HCT116 (cell line): ENCODE measurements at regions not wholly inside any gene's neighbourhood (a gene's known extent, or its start where the extent isn't known, plus 50 kb on each side); places are given as distances from the start of the nearest gene placed in this dataset.

ENCODE experiments used
- ATAC-seq: fragments of 200-7000 bp; cut with Tn5 transposase; 2 replicates; pipeline ENCODE4 v1.9.1; 2020; ENCODE audit warnings: mild to moderate bottlenecking, moderate library complexity
- BruUV-seq: library from RNA; stranded (reverse); fragments of 400-500 nt; replicated peaks from 2 replicates; lab custom pipeline; 2021; lab: Mats Ljungman, UMichigan
- CTCF ChIA-PET: fragments of 300-600 bp; sonication (Branson Sonifier 250); formaldehyde crosslinking; loops from one replicate; lab custom pipeline; 2021; ENCODE audit warnings: antibody characterized with exemption; lab: Charles Lee
- POLR2A ChIA-PET: fragments of 300-600, 350-600 bp; sonication (Branson Sonifier 250); formaldehyde crosslinking; loops from one replicate; lab custom pipeline; 2021; ENCODE audit warnings: antibody characterized with exemption; lab: Charles Lee
- RAD21 ChIA-PET, 2 experiments: fragments of 300-600 bp; sonication (Branson Sonifier 250); formaldehyde crosslinking; loops; one replicate each; lab custom pipeline; 2023; ENCODE audit warnings: low total read pairs in 2 of 2; ENCODE audit not compliant: uncharacterized antibody in 2 of 2, unreplicated experiment in 2 of 2, low non-redundant PET in 1 of 2; lab: Charles Lee
- DNase-seq: peaks from one replicate; pipeline ENCODE4 v3.0.0-alpha.2; 2010; ENCODE audit warnings: low read depth, low spot score
- H2AFZ ChIP-seq: fragments of 200-600 bp; shearing (Covaris generic), sonication (generic); 2 replicates; pipeline ENCODE4 v1.6.1; 2017; ENCODE audit warnings: low read depth, mixed run types, mixed read lengths, antibody characterized with exemption, low read length; ENCODE audit not compliant: poor library complexity, severe bottlenecking
- H3K27ac ChIP-seq: 2 replicates; pipeline ENCODE4 v1.5.1; 2012; ENCODE audit warnings: low read depth, low read length
- H3K27me3 ChIP-seq: fragments of 200-600 bp; sonication (generic); 2 replicates; pipeline ENCODE4 v1.6.1; 2016; ENCODE audit warnings: mixed run types, low read length, mixed read lengths; ENCODE audit not compliant: insufficient read depth
- H3K36me3 ChIP-seq, 2 experiments: fragments of 200-500 bp in 1 of 2; fragments of 200-600 bp in 1 of 2; sonication (Bioruptor generic) in 1 of 2; sonication (generic) in 1 of 2; 2 replicates each; pipeline versions ENCODE4 v1.5.1 to v1.6.1; 2014 to 2016; ENCODE audit warnings: low read length in 2 of 2, inconsistent platforms in 1 of 2, mixed read lengths in 1 of 2, mixed run types in 1 of 2; ENCODE audit not compliant: insufficient read depth in 2 of 2, control insufficient read depth in 1 of 2
- H3K4me1 ChIP-seq, 2 experiments: fragments of 200-600 bp in 1 of 2; sonication (generic) in 1 of 2; 2 replicates each; pipeline versions ENCODE4 v1.5.1 to v1.6.1; 2012 to 2017; ENCODE audit warnings: low read length in 2 of 2, inconsistent platforms in 1 of 2, mild to moderate bottlenecking in 1 of 2, mixed read lengths in 1 of 2, mixed run types in 1 of 2, moderate library complexity in 1 of 2; ENCODE audit not compliant: insufficient read depth in 2 of 2, control insufficient read depth in 1 of 2
- H3K4me2 ChIP-seq: fragments of 200-600 bp; sonication (generic); 2 replicates; pipeline ENCODE4 v1.6.1; 2017; ENCODE audit warnings: mixed run types, low read length, mixed read lengths
- H3K4me3 ChIP-seq, 2 experiments: fragments of 200-600 bp in 1 of 2; sonication (generic) in 1 of 2; replicated peaks in 1 of 2; 2 replicates each; pipeline ENCODE4 v1.5.1; 2011 to 2016; ENCODE audit warnings: low read length in 2 of 2, control low read depth in 1 of 2, low read depth in 1 of 2, mild to moderate bottlenecking in 1 of 2, mixed read lengths in 1 of 2, mixed run types in 1 of 2
- H3K79me2 ChIP-seq: fragments of 200-600 bp; sonication (generic); 2 replicates; pipeline ENCODE4 v1.6.1; 2017; ENCODE audit warnings: mild to moderate bottlenecking, mixed run types, low read length, moderate library complexity, mixed read lengths; ENCODE audit not compliant: insufficient read depth
- H3K9ac ChIP-seq: fragments of 200-600 bp; sonication (generic); 2 replicates; pipeline ENCODE4 v1.6.1; 2016; ENCODE audit warnings: low read length, mixed read lengths
- H3K9me2 ChIP-seq: fragments of 200-600 bp; sonication (generic), shearing (Covaris generic); 2 replicates; pipeline ENCODE4 v1.6.1; 2017; ENCODE audit warnings: mixed run types, mild to moderate bottlenecking, moderate library complexity; ENCODE audit not compliant: insufficient read depth
- H3K9me3 ChIP-seq, 2 experiments: fragments of 200-500 bp in 1 of 2; fragments of 200-600 bp in 1 of 2; sonication (Bioruptor generic) in 1 of 2; sonication (generic) in 1 of 2; 2 replicates each; pipeline ENCODE4 v1.6.1; 2014 to 2017; ENCODE audit warnings: low read length in 2 of 2, mixed read lengths in 2 of 2, inconsistent platforms in 1 of 2, low read depth in 1 of 2, mild to moderate bottlenecking in 1 of 2, mixed run types in 1 of 2, moderate library complexity in 1 of 2; ENCODE audit not compliant: control insufficient read depth in 1 of 2, insufficient read depth in 1 of 2
- H4K20me1 ChIP-seq: fragments of 200-600 bp; sonication (generic), shearing (Covaris generic); 2 replicates; pipeline ENCODE4 v1.6.1; 2017; ENCODE audit warnings: mixed run types, mild to moderate bottlenecking, moderate library complexity; ENCODE audit not compliant: insufficient read depth
- CBX3 ChIP-seq: IDR thresholded peaks from 2 replicates; pipeline ENCODE4 v1.6.1; 2012; ENCODE audit warnings: low read depth
- CEBPB ChIP-seq: IDR thresholded peaks from 2 replicates; pipeline ENCODE4 v1.6.1; 2012; ENCODE audit warnings: low read depth
- EGR1 ChIP-seq: IDR thresholded peaks from 2 replicates; pipeline ENCODE4 v1.6.1; 2012; ENCODE audit warnings: low read depth
- ELF1 ChIP-seq: IDR thresholded peaks from 2 replicates; pipeline ENCODE4 v1.6.1; 2012; ENCODE audit warnings: low read depth, borderline replicate concordance
- EZH2 ChIP-seq: fragments of 200-600 bp; sonication (generic); IDR thresholded peaks from 2 replicates; pipeline ENCODE4 v1.6.1; 2017; ENCODE audit warnings: antibody characterized with exemption, mixed run types
- FOSL1 ChIP-seq: IDR thresholded peaks from 2 replicates; pipeline ENCODE4 v1.6.1; 2012; ENCODE audit warnings: low read depth
- JUND ChIP-seq: IDR thresholded peaks from 2 replicates; pipeline ENCODE4 v1.6.1; 2012
- POLR2A ChIP-seq: IDR thresholded peaks from 2 replicates; pipeline ENCODE4 v1.7.0; 2011; ENCODE audit warnings: borderline replicate concordance; ENCODE audit not compliant: insufficient read depth, insufficient read length; ENCODE audit errors: extremely low read depth
- POLR2AphosphoS5 ChIP-seq: IDR thresholded peaks from 2 replicates; pipeline ENCODE4 v1.6.1; 2011; ENCODE audit warnings: mild to moderate bottlenecking, low read depth, low read length, moderate library complexity
- RAD21 ChIP-seq: IDR thresholded peaks from 2 replicates; pipeline ENCODE4 v1.6.1; 2012; ENCODE audit warnings: low read depth, mild to moderate bottlenecking
- SIN3A ChIP-seq: IDR thresholded peaks from 2 replicates; pipeline ENCODE4 v1.6.1; 2012; ENCODE audit warnings: low read depth
- SRF ChIP-seq: IDR thresholded peaks from 2 replicates; pipeline ENCODE4 v1.6.1; 2012; ENCODE audit warnings: low read depth
- TCF7L2 ChIP-seq: IDR thresholded peaks from 2 replicates; pipeline ENCODE4 v1.7.0; 2011; ENCODE audit warnings: borderline replicate concordance, inconsistent platforms; ENCODE audit not compliant: insufficient read depth, insufficient read length; ENCODE audit errors: extremely low read depth
- YY1 ChIP-seq: IDR thresholded peaks from 2 replicates; pipeline ENCODE4 v1.6.1; 2011; ENCODE audit warnings: low read length, low read depth, moderate library complexity, mild to moderate bottlenecking; ENCODE audit not compliant: insufficient replicate concordance; ENCODE audit errors: extremely low read depth
- ZNF274 ChIP-seq: fragments of 200-500 bp; sonication (Bioruptor generic); IDR thresholded peaks from 2 replicates; pipeline ENCODE4 v1.6.1; 2014; ENCODE audit warnings: mild to moderate bottlenecking, low read depth, low read length, inconsistent platforms
- intact Hi-C: fragments of 100-400 bp; cut with micrococcal nuclease; formaldehyde crosslinking; loops from 2 replicates; pipeline ENCODE4 v1.10.0; 2022
- TF ChIP-seq, protein P1 (sequence below): IDR thresholded peaks from 2 replicates; pipeline ENCODE4 v1.6.1; 2012
- TF ChIP-seq, protein P2 (sequence below), 3 experiments: fragments of 200-600 bp in 1 of 3; sonication (generic) in 1 of 3; IDR thresholded peaks in 2 of 3; conservative IDR thresholded peaks in 1 of 3; 2 replicates each; pipeline ENCODE4 v1.5.1; 2012 to 2017; ENCODE audit warnings: low read depth in 2 of 3, low read length in 2 of 3, antibody characterized with exemption in 1 of 3, borderline replicate concordance in 1 of 3, control low read depth in 1 of 3, mild to moderate bottlenecking in 1 of 3, mixed read lengths in 1 of 3, mixed run types in 1 of 3, moderate library complexity in 1 of 3; ENCODE audit not compliant: insufficient read depth in 1 of 3
- TF ChIP-seq, protein P3 (sequence below): IDR thresholded peaks from 2 replicates; pipeline ENCODE4 v1.6.1; 2012
- TF ChIP-seq, protein P4 (sequence below): IDR thresholded peaks from 2 replicates; pipeline ENCODE4 v1.6.1; 2011; ENCODE audit warnings: mild to moderate bottlenecking, low read length, moderate library complexity; ENCODE audit not compliant: insufficient replicate concordance; ENCODE audit errors: extremely low read depth
- TF ChIP-seq, protein P5 (sequence below): IDR thresholded peaks from 2 replicates; pipeline ENCODE4 v1.6.1; 2012; ENCODE audit warnings: low read depth

DNA sequence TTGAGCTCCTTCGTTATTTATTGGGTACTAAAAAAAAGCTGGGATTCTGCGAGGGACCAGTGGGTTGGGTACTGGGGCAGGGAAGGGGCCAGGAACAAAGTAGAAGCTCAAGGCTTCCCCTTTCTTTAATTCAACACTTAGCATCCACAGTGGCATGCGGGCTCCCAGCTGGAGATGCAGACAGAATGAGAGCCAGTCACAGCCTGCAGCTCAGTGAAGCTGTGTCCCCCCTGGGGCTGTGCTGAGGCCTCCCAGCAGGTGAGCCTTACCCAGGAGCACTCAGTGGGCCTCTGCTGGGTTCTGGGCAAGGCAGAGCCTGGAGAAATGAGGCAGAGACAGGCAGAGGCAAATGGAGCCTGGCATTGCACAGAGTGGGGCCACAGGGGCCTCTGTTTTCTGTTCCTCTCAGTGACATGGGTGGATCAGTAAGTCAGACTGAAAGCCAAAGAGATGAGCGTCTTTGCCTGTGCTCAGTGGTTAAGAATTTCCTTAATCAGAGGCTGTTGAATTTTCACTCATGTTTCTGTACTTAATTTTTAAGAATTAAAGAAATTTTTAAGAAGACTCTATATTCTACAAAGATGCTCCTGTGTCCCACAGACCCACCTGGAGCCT, 181.4 kb upstream of the RBPJ start:
- ChIA-PET CTCF (no interaction called here), RAD21 (no interaction called here), POLR2A (interaction anchor here (0.6 kb wide), 1 partner anchor 20 kb away, joined by 3 read pairs; no protein-coding TSS in a partner anchor)
- H3K36me3 ChIP-seq, result no peaks in the 10 kb centered on the region
- BruUV-seq, result no TSS peak
- H3K4me2 ChIP-seq, result no peak overlapping the region
- H3K27me3 ChIP-seq, result no peaks in the 10 kb centered on the region
- H4K20me1 ChIP-seq, result no peaks in the 10 kb centered on the region
- H3K4me1 ChIP-seq, result 0 out of 4 replicates have a peak, but pooled peaks cover 0 to under 1% of the 10 kb centered on the region in 2 experiments
- TF ChIP-seq CBX3 (no peak), TCF7L2 (no peak), ELF1 (no peak), SIN3A (no peak), EGR1 (no peak), EZH2 (no peak), JUND (no peak), FOSL1 (no peak), RAD21 (no peak), SRF (no peak), CEBPB (no peak), POLR2A (no peak), POLR2AphosphoS5 (no peak), YY1 (no peak), ZNF274 (no peak)
- TF ChIP-seq, protein P1, sequence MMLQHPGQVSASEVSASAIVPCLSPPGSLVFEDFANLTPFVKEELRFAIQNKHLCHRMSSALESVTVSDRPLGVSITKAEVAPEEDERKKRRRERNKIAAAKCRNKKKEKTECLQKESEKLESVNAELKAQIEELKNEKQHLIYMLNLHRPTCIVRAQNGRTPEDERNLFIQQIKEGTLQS, result no peak
- TF ChIP-seq, protein P2, sequence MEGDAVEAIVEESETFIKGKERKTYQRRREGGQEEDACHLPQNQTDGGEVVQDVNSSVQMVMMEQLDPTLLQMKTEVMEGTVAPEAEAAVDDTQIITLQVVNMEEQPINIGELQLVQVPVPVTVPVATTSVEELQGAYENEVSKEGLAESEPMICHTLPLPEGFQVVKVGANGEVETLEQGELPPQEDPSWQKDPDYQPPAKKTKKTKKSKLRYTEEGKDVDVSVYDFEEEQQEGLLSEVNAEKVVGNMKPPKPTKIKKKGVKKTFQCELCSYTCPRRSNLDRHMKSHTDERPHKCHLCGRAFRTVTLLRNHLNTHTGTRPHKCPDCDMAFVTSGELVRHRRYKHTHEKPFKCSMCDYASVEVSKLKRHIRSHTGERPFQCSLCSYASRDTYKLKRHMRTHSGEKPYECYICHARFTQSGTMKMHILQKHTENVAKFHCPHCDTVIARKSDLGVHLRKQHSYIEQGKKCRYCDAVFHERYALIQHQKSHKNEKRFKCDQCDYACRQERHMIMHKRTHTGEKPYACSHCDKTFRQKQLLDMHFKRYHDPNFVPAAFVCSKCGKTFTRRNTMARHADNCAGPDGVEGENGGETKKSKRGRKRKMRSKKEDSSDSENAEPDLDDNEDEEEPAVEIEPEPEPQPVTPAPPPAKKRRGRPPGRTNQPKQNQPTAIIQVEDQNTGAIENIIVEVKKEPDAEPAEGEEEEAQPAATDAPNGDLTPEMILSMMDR (IDR thresholded peaks at IDR 0.05 in 2 of 3, conservative IDR thresholded peaks at IDR 0.05 in 1 of 3; ENCODE audit: borderline replicate concordance in 1 of 3, insufficient read depth in 1 of 3, low read depth in 2 of 3, low read length in 2 of 3), result no peak
- TF ChIP-seq, protein P3, sequence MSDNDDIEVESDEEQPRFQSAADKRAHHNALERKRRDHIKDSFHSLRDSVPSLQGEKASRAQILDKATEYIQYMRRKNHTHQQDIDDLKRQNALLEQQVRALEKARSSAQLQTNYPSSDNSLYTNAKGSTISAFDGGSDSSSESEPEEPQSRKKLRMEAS, result no peak
- TF ChIP-seq, protein P4, sequence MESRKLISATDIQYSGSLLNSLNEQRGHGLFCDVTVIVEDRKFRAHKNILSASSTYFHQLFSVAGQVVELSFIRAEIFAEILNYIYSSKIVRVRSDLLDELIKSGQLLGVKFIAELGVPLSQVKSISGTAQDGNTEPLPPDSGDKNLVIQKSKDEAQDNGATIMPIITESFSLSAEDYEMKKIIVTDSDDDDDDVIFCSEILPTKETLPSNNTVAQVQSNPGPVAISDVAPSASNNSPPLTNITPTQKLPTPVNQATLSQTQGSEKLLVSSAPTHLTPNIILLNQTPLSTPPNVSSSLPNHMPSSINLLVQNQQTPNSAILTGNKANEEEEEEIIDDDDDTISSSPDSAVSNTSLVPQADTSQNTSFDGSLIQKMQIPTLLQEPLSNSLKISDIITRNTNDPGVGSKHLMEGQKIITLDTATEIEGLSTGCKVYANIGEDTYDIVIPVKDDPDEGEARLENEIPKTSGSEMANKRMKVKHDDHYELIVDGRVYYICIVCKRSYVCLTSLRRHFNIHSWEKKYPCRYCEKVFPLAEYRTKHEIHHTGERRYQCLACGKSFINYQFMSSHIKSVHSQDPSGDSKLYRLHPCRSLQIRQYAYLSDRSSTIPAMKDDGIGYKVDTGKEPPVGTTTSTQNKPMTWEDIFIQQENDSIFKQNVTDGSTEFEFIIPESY, result no peak
- TF ChIP-seq, protein P5, sequence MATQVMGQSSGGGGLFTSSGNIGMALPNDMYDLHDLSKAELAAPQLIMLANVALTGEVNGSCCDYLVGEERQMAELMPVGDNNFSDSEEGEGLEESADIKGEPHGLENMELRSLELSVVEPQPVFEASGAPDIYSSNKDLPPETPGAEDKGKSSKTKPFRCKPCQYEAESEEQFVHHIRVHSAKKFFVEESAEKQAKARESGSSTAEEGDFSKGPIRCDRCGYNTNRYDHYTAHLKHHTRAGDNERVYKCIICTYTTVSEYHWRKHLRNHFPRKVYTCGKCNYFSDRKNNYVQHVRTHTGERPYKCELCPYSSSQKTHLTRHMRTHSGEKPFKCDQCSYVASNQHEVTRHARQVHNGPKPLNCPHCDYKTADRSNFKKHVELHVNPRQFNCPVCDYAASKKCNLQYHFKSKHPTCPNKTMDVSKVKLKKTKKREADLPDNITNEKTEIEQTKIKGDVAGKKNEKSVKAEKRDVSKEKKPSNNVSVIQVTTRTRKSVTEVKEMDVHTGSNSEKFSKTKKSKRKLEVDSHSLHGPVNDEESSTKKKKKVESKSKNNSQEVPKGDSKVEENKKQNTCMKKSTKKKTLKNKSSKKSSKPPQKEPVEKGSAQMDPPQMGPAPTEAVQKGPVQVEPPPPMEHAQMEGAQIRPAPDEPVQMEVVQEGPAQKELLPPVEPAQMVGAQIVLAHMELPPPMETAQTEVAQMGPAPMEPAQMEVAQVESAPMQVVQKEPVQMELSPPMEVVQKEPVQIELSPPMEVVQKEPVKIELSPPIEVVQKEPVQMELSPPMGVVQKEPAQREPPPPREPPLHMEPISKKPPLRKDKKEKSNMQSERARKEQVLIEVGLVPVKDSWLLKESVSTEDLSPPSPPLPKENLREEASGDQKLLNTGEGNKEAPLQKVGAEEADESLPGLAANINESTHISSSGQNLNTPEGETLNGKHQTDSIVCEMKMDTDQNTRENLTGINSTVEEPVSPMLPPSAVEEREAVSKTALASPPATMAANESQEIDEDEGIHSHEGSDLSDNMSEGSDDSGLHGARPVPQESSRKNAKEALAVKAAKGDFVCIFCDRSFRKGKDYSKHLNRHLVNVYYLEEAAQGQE, result no peak
- intact Hi-C loops, result no loop called here
- DNase-seq (no peak), ATAC-seq (no peak)
- no peak overlapping the region for H3K4me3 ChIP-seq
- H3K9ac ChIP-seq, result no peak overlapping the region
- no peaks in the 10 kb centered on the region for H3K79me2 ChIP-seq
- no peaks in the 10 kb centered on the region for H3K9me3 ChIP-seq
- H2AFZ ChIP-seq, result no peak overlapping the region
- no peak overlapping the region for H3K27ac ChIP-seq
- no peaks in the 10 kb centered on the region for H3K9me2 ChIP-seq
